D721Med (cell line): ENCODE measurements at regions not wholly inside any gene's neighbourhood (a gene's known extent, or its start where the extent isn't known, plus 50 kb on each side); places are given as distances from the start of the nearest gene placed in this dataset.

Source experiments
- DNase-seq: peaks from one replicate; pipeline ENCODE4 v3.0.0; 2011; ENCODE audit warnings: low spot score; ENCODE audit not compliant: insufficient read length
- FAIRE-seq: peaks from 2 replicates; lab custom pipeline; 2011; peaks lifted over from hg19 to GRCh38; lab: Jason Lieb, UNC
- CTCF ChIP-seq: IDR thresholded peaks from 2 replicates; pipeline ENCODE4 v1.5.1; 2012; ENCODE audit warnings: mild to moderate bottlenecking, control low read depth; ENCODE audit not compliant: insufficient read depth; ENCODE audit errors: missing control alignments

- TF ChIP-seq CTCF: no peak
- no peak for DNase-seq
- FAIRE-seq: no peak
These were observed 50.9 kb upstream of the PRICKLE2 start for GRCh38 chr3:64276131-64276530.
